Activated T-cell treated with anti-CD3 and anti-CD28 coated beads, Interleukin-2, amount 50 U/mL, for 72 hours (primary cell): ENCODE measurements at regions not wholly inside any gene's neighbourhood (a gene's known extent, or its start where the extent isn't known, plus 50 kb on each side); places are given as distances from the start of the nearest gene placed in this dataset.

Source experiments
- ATAC-seq, 2 donors: fragments of 150-1000 bp; cut with Tn5 transposase; replicated peaks in 1 of 2; 2 replicates each; pipeline ENCODE4 v1.10.0; 2021; ENCODE audit warnings: moderate library complexity in 2 of 2, mild to moderate bottlenecking in 1 of 2
- DNase-seq, 2 donors: peaks; one replicate each; pipeline ENCODE4 v3.0.0; 2021 to 2022; ENCODE audit warnings: mixed read lengths in 1 of 2
- H3K27ac Mint-ChIP-seq: one replicate; pipeline ENCODE4 v1.8.0; 2022; ENCODE audit warnings: mild to moderate bottlenecking, moderate library complexity, mixed read lengths
- H3K27me3 Mint-ChIP-seq: one replicate; pipeline ENCODE4 v1.8.0; 2022; ENCODE audit warnings: low read depth, mixed read lengths
- H3K36me3 Mint-ChIP-seq, 2 donors: one replicate each; pipeline ENCODE4 v1.8.0; 2022; ENCODE audit warnings: mixed read lengths in 2 of 2, mild to moderate bottlenecking in 1 of 2; ENCODE audit not compliant: insufficient read depth in 2 of 2
- H3K4me1 Mint-ChIP-seq: one replicate; pipeline ENCODE4 v1.8.0; 2022; ENCODE audit warnings: low read depth, mixed read lengths
- H3K4me3 Mint-ChIP-seq, 2 donors: one replicate each; pipeline ENCODE4 v1.8.0; 2022; ENCODE audit warnings: mild to moderate bottlenecking in 2 of 2, mixed read lengths in 2 of 2, moderate library complexity in 2 of 2
- H3K9me3 Mint-ChIP-seq, 2 donors: one replicate each; pipeline ENCODE4 v1.8.0; 2022; ENCODE audit warnings: mixed read lengths in 2 of 2

DNA sequence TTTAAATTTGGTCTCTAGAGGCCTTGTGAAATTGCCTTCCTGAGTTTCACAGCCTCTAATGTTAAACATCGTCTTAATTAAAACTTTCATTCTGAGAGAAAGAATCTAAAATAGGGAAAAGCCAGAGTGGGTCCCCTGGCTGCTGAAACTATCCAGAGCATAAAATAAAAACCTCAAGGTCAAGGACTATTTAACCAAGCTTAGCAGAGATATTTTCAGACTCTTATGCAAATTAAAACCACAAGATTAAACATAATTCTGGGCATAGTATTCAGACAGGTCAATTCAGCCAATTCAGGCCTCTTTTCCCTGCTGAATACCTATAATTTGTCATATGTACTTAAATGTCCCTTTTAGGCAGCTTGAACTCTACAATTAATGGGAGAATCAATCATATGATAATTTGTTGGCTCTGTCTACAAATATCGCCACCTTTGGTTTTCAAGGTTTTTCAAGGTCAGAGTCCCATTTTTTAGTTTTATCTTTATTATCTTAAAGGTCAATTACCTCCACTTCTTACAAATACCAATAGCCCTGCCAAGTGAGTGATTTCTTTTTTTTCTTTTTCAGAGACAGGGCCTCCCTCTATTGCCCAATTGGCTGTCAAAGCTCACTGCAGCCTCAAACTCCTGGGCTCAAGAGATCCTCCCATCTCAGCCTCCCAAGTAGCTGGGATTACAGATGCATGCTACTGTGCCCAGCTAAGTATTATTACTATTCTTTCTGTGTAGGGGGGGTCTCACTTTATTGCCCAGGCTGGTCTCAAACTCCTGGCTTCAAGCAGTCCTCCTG lies 257.1 kb downstream of the PHLDA1 start:
- ATAC-seq (no peak), DNase-seq (no peak)
- no peaks in the 10 kb centered on the region for H3K36me3 Mint-ChIP-seq
- H3K27ac Mint-ChIP-seq = no peak overlapping the region
- no peaks in the 10 kb centered on the region for H3K4me1 Mint-ChIP-seq
- H3K4me3 Mint-ChIP-seq = no peak overlapping the region
- H3K27me3 Mint-ChIP-seq = peaks cover 30% of the 10 kb centered on the region
- no peaks in the 10 kb centered on the region for H3K9me3 Mint-ChIP-seq

DNA sequence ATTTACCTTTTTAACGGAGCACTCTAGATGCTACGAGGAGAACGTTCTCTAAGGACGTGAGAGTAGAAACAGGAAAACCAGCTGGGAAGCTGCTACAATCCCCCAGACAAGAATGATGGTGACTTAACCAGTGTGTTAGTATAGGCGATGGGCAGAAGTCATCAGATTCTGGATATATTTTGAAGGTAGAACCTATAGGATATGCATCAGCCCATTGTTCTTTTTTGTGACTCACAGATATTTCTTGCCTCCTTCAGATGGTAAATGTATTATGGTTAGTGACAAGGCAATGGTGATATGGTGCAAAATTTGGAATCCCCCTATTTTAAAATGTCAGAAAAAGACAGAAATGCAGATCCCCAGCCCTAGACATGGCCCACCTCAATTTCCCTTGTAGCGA lies 258.2 kb downstream of the PHLDA1 start:
- no peaks in the 10 kb centered on the region for H3K9me3 Mint-ChIP-seq
- H3K4me1 Mint-ChIP-seq = no peaks in the 10 kb centered on the region
- H3K4me3 Mint-ChIP-seq = no peak overlapping the region
- no peak for DNase-seq
- no peaks in the 10 kb centered on the region for H3K36me3 Mint-ChIP-seq
- peaks cover 25% of the 10 kb centered on the region for H3K27me3 Mint-ChIP-seq
- H3K27ac Mint-ChIP-seq = no peak overlapping the region
- ATAC-seq = no peak

DNA sequence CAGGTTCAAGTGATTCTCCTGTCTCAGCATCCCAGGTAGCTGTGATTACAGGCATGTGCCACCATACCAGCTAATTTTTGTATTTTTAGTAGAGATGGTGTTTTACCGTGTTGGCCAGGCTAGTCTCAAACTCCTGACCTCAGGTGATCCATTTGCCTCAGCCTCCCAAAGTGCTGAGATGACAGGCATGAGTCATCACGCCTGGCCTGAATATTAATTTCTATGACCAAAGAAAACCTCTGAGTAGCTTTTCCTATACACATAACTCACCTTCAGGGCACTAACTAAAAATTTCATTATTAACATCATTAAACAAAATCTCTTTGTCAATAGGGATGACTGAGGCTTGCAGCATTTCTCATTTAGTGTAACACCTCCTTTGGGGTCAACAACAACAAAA lies 259.6 kb upstream of the KRR1 start:
- DNase-seq (no peak), ATAC-seq (no peak)
- peaks cover 23% of the 10 kb centered on the region for H3K27me3 Mint-ChIP-seq
- no peak overlapping the region for H3K27ac Mint-ChIP-seq
- no peaks in the 10 kb centered on the region for H3K4me1 Mint-ChIP-seq
- H3K9me3 Mint-ChIP-seq = no peaks in the 10 kb centered on the region
- H3K36me3 Mint-ChIP-seq = no peaks in the 10 kb centered on the region
- H3K4me3 Mint-ChIP-seq = no peak overlapping the region

DNA sequence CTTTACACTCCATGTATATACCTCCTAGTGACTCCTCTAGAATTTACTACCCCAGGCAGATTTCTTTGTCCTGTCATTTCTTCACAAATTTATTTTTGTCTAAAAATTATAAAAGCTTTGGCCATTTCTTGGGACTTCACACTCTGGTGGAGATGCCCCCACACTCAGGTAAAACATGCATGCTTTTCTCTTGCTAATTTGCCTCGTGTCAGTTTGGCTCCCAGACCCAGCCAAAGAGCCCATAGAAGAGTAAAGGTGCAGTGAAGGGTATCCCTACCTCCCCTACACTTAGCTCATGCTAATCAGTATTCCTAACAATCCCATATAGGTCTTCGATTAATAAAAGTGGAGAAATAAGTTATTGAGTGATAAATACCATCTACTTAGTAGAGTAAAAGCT lies 256.5 kb upstream of the KRR1 start:
- DNase-seq = no peak
- H3K27ac Mint-ChIP-seq = no peak overlapping the region
- peaks cover 43% of the 10 kb centered on the region for H3K27me3 Mint-ChIP-seq
- H3K4me1 Mint-ChIP-seq = no peaks in the 10 kb centered on the region
- H3K36me3 Mint-ChIP-seq = no peaks in the 10 kb centered on the region
- ATAC-seq = no peak
- no peak overlapping the region for H3K4me3 Mint-ChIP-seq
- no peaks in the 10 kb centered on the region for H3K9me3 Mint-ChIP-seq

DNA sequence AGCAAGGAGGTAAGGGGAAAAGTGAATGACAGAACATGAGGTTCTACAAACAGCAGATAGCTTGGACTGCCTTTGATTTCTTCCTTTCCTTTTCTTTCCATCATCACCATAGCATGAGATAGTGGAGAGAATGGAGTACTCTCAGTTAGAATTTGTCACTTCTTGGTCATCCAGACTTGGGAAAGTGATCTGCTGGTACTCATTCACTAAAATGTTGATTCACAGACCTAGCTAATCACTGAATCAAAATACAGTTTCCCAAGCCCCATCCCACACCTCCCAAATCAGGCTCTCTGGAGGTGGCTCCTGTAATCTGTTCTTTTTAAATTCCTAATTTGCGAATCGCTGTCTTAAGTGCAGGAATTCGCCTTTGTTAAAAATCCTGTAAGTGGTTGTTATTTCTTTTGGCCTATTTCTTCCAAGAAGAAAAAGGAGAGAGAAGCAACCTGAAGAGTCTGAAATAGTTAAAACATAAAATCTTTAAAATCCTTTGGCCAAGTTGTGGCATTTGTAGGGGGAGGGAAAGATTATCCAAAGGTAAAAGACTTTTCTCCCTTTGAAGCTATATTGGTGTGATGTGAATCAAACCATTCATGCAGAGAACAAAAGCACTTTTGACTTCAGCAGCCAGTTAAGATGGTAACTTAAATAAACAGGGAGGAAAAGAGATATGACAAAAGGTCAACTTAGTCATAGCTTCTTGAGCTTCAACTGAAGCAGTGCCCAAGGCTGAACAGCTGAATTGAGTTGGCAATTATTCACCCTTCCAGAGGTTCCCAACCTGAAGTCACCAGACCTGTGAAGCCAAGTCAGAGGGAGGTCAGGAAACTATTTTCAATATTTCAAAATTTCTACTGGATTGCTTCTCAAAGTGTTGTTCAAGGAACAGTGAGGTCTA lies 255.1 kb upstream of the KRR1 start:
- Mint-ChIP-seq H3K27ac (no peak overlapping the region), H3K27me3 (peaks cover 49% of the 10 kb centered on the region), H3K9me3 (no peaks in the 10 kb centered on the region), H3K4me3 (no peak overlapping the region), H3K36me3 (no peaks in the 10 kb centered on the region), H3K4me1 (no peaks in the 10 kb centered on the region)
- ATAC-seq = peak; percentile 32 to 55
- DNase-seq = no peak

DNA sequence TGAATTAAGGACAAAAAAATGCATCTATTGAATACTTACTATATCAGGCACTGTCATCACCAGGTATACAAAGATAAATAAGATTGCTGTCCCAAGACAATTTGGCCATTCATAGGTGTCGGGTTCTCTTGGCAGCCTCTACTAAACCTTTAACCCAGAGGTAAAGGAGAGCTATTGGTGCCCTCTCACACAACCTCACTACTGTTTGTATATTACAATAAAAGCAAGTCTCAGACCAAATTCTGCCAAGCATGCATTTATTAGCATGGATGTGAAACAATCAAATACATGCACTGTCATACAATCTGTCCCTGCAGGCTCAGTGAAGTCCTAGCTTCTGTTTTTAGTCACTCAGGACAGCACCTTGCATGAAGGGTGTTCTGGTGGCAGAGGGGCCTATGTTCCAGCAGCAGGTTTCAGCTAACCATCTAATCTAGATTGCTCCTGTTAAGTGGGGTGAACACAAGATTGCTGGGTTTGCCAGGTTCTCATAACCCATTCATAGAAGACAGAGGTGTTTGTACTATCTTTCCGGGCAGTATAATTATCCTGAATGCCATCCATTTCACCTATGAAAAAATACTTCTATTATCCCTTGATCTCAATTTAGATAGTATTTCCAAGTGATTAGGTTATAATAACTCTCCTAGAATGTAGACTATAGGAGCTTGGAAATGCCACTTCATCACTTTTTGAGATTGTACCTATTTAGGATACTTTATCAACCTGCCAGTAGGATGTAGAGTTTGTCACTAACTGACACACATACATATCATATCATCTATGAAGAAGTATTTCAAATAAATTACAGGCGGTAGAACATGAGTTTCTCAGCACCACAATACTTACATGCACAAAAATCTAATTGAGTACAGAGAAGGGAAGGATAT lies 254.0 kb upstream of the KRR1 start:
- no peak overlapping the region for H3K27ac Mint-ChIP-seq
- H3K36me3 Mint-ChIP-seq = no peaks in the 10 kb centered on the region
- H3K9me3 Mint-ChIP-seq = no peaks in the 10 kb centered on the region
- H3K4me3 Mint-ChIP-seq = no peak overlapping the region
- DNase-seq (no peak), ATAC-seq (no peak)
- peaks cover 52% of the 10 kb centered on the region for H3K27me3 Mint-ChIP-seq
- H3K4me1 Mint-ChIP-seq = peaks cover under 1% of the 10 kb centered on the region

DNA sequence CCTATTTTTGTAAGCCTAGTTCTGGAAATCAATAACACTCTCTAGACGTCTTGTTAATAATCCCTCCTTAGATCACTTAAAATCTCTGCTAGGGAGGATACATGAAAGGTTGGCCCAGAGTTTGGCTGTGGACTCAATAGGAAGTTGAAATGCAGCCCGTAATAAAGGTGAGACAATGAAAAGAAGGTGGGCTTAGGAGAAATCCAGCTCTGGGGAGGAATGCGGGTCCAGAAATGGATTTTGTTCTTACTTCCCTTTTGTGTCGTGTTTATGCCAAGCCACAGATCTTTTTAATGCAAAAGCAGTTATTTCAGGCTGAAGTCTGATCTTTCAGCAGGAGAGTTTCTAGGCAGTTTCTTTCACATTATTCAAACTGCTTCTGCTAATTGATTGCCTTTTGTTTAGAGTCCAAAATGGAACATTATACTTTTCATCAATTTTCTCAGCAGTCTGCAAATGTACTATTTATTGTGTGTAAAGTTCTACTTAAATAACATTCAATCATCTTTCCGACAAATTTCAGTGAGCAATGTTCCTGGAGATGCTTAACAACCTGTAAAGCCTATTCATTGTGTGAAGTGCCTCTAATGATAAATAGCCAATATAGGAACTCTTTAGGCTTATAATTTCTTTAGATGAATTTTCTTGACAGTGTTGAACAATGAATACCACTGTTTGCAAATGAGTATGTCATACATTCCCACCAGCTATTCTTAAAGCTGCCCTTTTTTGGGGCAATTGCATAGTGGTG lies 252.9 kb upstream of the KRR1 start:
- H3K4me1 Mint-ChIP-seq = peaks cover 12% of the 10 kb centered on the region
- H3K4me3 Mint-ChIP-seq = no peak overlapping the region
- H3K9me3 Mint-ChIP-seq = no peaks in the 10 kb centered on the region
- H3K27me3 Mint-ChIP-seq = peaks cover 54% of the 10 kb centered on the region
- DNase-seq (no peak), ATAC-seq (no peak)
- H3K27ac Mint-ChIP-seq = no peak overlapping the region
- no peaks in the 10 kb centered on the region for H3K36me3 Mint-ChIP-seq

DNA sequence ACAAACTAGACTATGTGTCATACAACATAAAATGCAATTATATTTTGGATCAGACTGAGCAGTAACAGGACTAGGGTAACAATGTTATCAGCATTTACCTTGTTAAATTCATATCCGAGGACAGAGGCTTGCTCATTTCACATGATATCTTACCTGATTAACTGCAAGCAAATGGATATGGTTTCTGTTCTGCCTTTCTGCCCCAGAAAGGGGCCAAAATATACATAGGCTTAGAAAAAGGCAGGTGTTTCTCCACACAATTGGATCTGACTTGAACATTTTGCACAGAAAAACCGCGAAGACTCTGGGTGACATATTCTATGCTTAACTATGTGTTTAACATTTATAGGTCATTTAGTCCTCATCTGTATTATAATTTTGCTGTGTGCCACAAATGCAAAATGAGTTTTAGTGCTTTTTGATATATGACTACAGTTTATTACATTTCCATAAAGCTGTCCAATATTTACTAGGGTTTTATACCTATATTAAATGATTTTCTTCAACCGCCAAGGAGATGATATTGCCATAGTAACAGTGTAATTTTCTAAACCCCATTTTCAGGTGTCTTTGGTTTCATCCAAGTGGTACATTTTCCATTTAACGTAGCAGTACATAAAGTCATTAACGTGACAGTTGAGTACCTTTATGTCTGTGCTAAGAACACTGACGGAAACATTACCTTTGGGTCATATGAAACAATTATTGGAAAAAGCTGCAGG lies 249.3 kb upstream of the KRR1 start:
- Mint-ChIP-seq H3K36me3 (no peaks in the 10 kb centered on the region), H3K27ac (no peak overlapping the region), H3K27me3 (peaks cover 43% of the 10 kb centered on the region), H3K9me3 (no peaks in the 10 kb centered on the region), H3K4me1 (peaks cover 12% of the 10 kb centered on the region), H3K4me3 (no peak overlapping the region)
- ATAC-seq (no peak), DNase-seq (no peak)

DNA sequence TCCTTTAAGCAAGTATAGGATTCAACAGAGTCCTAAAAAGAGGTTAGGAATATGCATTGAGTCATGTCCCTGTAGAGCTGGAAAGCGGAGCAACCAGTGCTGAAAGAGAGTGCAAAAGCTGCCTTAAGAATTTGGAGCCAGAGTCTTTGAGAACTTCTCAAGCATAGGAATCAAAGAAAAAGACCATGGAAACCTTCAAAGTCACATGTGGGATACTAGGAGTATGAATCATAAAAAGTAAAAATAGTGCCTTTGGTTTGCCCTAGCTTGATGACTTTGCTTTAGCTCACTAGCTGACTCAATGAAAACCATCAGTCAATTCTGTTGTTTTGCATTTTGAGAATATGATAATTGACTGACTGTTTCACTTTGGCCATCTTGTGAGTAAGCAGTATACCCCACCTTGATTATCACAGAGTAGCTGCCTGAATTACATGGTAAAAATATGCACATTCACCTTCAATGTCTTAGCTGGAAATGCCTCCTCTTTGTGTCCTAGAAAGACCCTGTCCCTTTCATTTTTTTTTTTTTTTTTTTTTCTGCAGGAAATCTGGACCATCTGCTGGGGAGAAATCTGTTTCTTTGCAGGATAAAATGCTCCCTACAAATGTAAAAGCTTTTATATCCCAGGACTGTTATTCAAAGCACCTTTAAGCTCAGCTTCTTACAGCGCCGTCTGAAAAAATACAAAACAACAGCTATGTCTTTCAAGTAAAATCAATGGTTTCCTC lies 248.6 kb upstream of the KRR1 start:
- peak; percentile 87 to 98 for ATAC-seq
- H3K4me3 Mint-ChIP-seq = no peak overlapping the region
- peaks cover 37% of the 10 kb centered on the region for H3K27me3 Mint-ChIP-seq
- no peak overlapping the region for H3K27ac Mint-ChIP-seq
- no peaks in the 10 kb centered on the region for H3K9me3 Mint-ChIP-seq
- no peak for DNase-seq
- no peaks in the 10 kb centered on the region for H3K36me3 Mint-ChIP-seq
- peaks cover 14% of the 10 kb centered on the region for H3K4me1 Mint-ChIP-seq

DNA sequence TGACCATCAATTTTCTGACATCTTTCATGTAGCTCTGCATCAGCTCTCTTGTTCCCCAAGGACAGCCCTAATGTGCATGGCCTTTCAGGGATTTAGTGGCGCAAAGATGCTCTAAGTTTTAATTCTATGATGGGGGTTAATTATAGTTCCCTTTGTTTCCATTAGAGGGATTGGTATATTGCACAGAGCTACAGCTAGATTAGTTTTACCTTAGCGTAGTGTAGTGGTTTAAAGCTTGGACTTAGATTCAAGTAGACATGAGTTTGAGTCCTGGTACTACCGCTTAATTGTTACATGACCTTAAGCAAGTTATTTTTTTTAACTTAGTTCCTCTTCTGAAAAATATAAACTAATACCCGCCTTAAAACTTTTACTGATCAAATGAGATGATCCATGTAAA lies 247.8 kb upstream of the KRR1 start:
- no peaks in the 10 kb centered on the region for H3K9me3 Mint-ChIP-seq
- H3K27me3 Mint-ChIP-seq = peaks cover 32% of the 10 kb centered on the region
- no peaks in the 10 kb centered on the region for H3K36me3 Mint-ChIP-seq
- H3K4me1 Mint-ChIP-seq = peaks cover 22% of the 10 kb centered on the region
- H3K27ac Mint-ChIP-seq = no peak overlapping the region
- H3K4me3 Mint-ChIP-seq = no peak overlapping the region
- DNase-seq = no peak
- no peak for ATAC-seq

DNA sequence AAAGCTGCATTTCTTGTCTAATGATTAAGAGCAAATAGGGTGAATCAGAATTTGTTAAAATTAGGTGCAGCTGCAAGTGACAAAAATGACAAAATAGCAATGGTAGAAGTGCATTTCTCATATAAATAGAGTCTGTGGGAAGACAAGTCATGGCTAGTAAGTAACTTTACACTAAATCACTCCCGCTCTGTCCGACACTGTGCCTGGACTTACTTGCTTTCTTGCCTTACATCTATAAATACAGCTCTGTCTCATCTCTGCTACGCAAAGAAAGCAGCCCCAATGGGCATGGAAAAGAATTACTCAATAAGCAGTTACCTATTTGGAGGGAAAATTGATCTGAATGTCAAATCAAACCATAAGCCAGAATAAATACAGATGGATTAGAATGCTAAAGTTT lies 245.4 kb upstream of the KRR1 start:
- no peak for DNase-seq
- no peaks in the 10 kb centered on the region for H3K9me3 Mint-ChIP-seq
- H3K4me3 Mint-ChIP-seq = no peak overlapping the region
- peaks cover 29% of the 10 kb centered on the region for H3K27me3 Mint-ChIP-seq
- no peak for ATAC-seq
- no peak overlapping the region for H3K27ac Mint-ChIP-seq
- H3K4me1 Mint-ChIP-seq = peaks cover 23% of the 10 kb centered on the region
- H3K36me3 Mint-ChIP-seq = no peaks in the 10 kb centered on the region
